GM19035 (cell line): ENCODE measurements at regions not wholly inside any gene's neighbourhood (a gene's known extent, or its start where the extent isn't known, plus 50 kb on each side); places are given as distances from the start of the nearest gene placed in this dataset.

ENCODE experiments used
- ATAC-seq: cut with Tn5 transposase; IDR thresholded peaks from one replicate; pipeline ENCODE4 v1.9.1; 2021; ENCODE audit not compliant: unreplicated experiment

GRCh38 chr2:2577407-2577831, 246.3 kb upstream of the MYT1L start:
- ATAC-seq: no peak

GRCh38 chr2:2575870-2576386, 244.9 kb upstream of the MYT1L start:
- no peak for ATAC-seq

GRCh38 chr2:2575181-2575577, 244.1 kb upstream of the MYT1L start:
- no peak for ATAC-seq

GRCh38 chr2:2574401-2575180, 243.5 kb upstream of the MYT1L start:
- no peak for ATAC-seq

GRCh38 chr2:2573658-2574293, 242.7 kb upstream of the MYT1L start:
- no peak for ATAC-seq

- no peak for ATAC-seq
Observed at GRCh38 chr2:2573205-2573604, 242.1 kb upstream of the MYT1L start.

- ATAC-seq: no peak
Observed at GRCh38 chr2:2572393-2573204, 241.5 kb upstream of the MYT1L start.

GRCh38 chr2:2571301-2572150, 240.5 kb upstream of the MYT1L start:
- no peak for ATAC-seq

GRCh38 chr2:2570871-2571270, 239.8 kb upstream of the MYT1L start:
- ATAC-seq: no peak

- no peak for ATAC-seq
Observed at GRCh38 chr2:2570360-2570759, 239.3 kb upstream of the MYT1L start.

- ATAC-seq: no peak
Observed at GRCh38 chr2:2569836-2570235, 238.8 kb upstream of the MYT1L start.

GRCh38 chr2:2569306-2569705, 238.2 kb upstream of the MYT1L start:
- ATAC-seq: no peak

- ATAC-seq: no peak
Observed at GRCh38 chr2:2568411-2568810, 237.3 kb upstream of the MYT1L start.

GRCh38 chr2:2567776-2568175, 236.7 kb upstream of the MYT1L start:
- no peak for ATAC-seq

- no peak for ATAC-seq
Observed at GRCh38 chr2:2566396-2567323, 235.6 kb upstream of the MYT1L start.

- ATAC-seq: no peak
Observed at GRCh38 chr2:2565671-2566070, 234.6 kb upstream of the MYT1L start.

GRCh38 chr2:2564300-2565078, 233.4 kb upstream of the MYT1L start:
- no peak for ATAC-seq

- no peak for ATAC-seq
Observed at GRCh38 chr2:2563309-2563860, 232.3 kb upstream of the MYT1L start.

GRCh38 chr2:2562867-2563266, 231.8 kb upstream of the MYT1L start:
- ATAC-seq: no peak
